Ureter (tissue), 1 donor: ENCODE measurements at regions not wholly inside any gene's neighbourhood (a gene's known extent, or its start where the extent isn't known, plus 50 kb on each side); places are given as distances from the start of the nearest gene placed in this dataset.

ENCODE experiments used
- DNase-seq: peaks from one replicate; pipeline ENCODE4 v3.0.0-alpha.2; 2020; ENCODE audit warnings: low spot score
- donor health status: DM: yes; HTN: yes; CAD: no.

GRCh38 chr5:114153833-114154232, 208.0 kb upstream of the KCNN2 start:
- DNase-seq: no peak

- no peak for DNase-seq
These were observed 195.8 kb upstream of the KCNN2 start for GRCh38 chr5:114166081-114166480.

- no peak for DNase-seq
These were observed 187.7 kb upstream of the KCNN2 start for GRCh38 chr5:114174131-114174530.

- DNase-seq: no peak
These were observed 187.0 kb upstream of the KCNN2 start for GRCh38 chr5:114174837-114175236.

- DNase-seq: no peak
These were observed 185.5 kb upstream of the KCNN2 start for GRCh38 chr5:114176356-114176755.

GRCh38 chr5:114179134-114179533, 182.7 kb upstream of the KCNN2 start:
- DNase-seq: no peak

GRCh38 chr5:114184006-114184405, 177.9 kb upstream of the KCNN2 start:
- DNase-seq: no peak

GRCh38 chr5:114185274-114185673, 176.6 kb upstream of the KCNN2 start:
- DNase-seq: no peak

- no peak for DNase-seq
These were observed 170.4 kb upstream of the KCNN2 start for GRCh38 chr5:114191441-114191840.

- no peak for DNase-seq
These were observed 169.8 kb upstream of the KCNN2 start for GRCh38 chr5:114192108-114192507.

- DNase-seq: no peak
These were observed 160.5 kb upstream of the KCNN2 start for GRCh38 chr5:114201332-114201731.

GRCh38 chr5:114204923-114205322, 156.9 kb upstream of the KCNN2 start:
- DNase-seq: no peak

- no peak for DNase-seq
These were observed 155.2 kb upstream of the KCNN2 start for GRCh38 chr5:114206640-114207039.

GRCh38 chr5:114207615-114208014, 154.3 kb upstream of the KCNN2 start:
- no peak for DNase-seq

GRCh38 chr5:114208120-114208519, 153.8 kb upstream of the KCNN2 start:
- no peak for DNase-seq

- no peak for DNase-seq
These were observed 153.3 kb upstream of the KCNN2 start for GRCh38 chr5:114208588-114208987.

GRCh38 chr5:114210662-114211061, 151.2 kb upstream of the KCNN2 start:
- DNase-seq: no peak

- DNase-seq: no peak
These were observed 140.1 kb upstream of the KCNN2 start for GRCh38 chr5:114221807-114222206.

- DNase-seq: no peak
These were observed 138.0 kb upstream of the KCNN2 start for GRCh38 chr5:114223866-114224265.

GRCh38 chr5:114237766-114238165, 124.1 kb upstream of the KCNN2 start:
- no peak for DNase-seq

GRCh38 chr5:114238771-114239313, 123.0 kb upstream of the KCNN2 start:
- DNase-seq: no peak

GRCh38 chr5:114243281-114243971, 118.4 kb upstream of the KCNN2 start:
- DNase-seq: no peak

- DNase-seq: no peak
These were observed 117.9 kb upstream of the KCNN2 start for GRCh38 chr5:114243972-114244317.

GRCh38 chr5:114249823-114250222, 112.0 kb upstream of the KCNN2 start:
- no peak for DNase-seq
